H9 (cell line): ENCODE measurements at regions not wholly inside any gene's neighbourhood (a gene's known extent, or its start where the extent isn't known, plus 50 kb on each side); places are given as distances from the start of the nearest gene placed in this dataset.
A peak's percentile ranks its signal among the peaks of the same experiment; 100 is the strongest.

Source experiments
- DNase-seq: peaks from one replicate; pipeline ENCODE4 v3.0.0-alpha.2; 2017
- H2AFZ ChIP-seq: one replicate; pipeline ENCODE4 v1.6.1; 2013; ENCODE audit warnings: mild to moderate bottlenecking, low read length, control low read depth, moderate library complexity
- H2AK5ac ChIP-seq: 2 replicates; pipeline ENCODE4 v1.6.1; 2013; ENCODE audit warnings: low read length, control low read depth, mixed read lengths; ENCODE audit not compliant: insufficient read length
- H2BK120ac ChIP-seq: one replicate; pipeline ENCODE4 v1.6.1; 2013; ENCODE audit warnings: low read depth, mild to moderate bottlenecking, low read length, control low read depth, inconsistent platforms; ENCODE audit not compliant: poor library complexity, severe bottlenecking
- H2BK12ac ChIP-seq: 2 replicates; pipeline ENCODE4 v1.6.1; 2013; ENCODE audit warnings: low read length, control low read depth, mixed read lengths, low read depth; ENCODE audit not compliant: insufficient read length
- H2BK15ac ChIP-seq: 2 replicates; pipeline ENCODE4 v1.6.1; 2013; ENCODE audit warnings: low read depth, low read length, control low read depth
- H2BK20ac ChIP-seq: one replicate; pipeline ENCODE4 v1.6.1; 2013; ENCODE audit warnings: low read depth, mild to moderate bottlenecking, low read length, control low read depth, inconsistent platforms; ENCODE audit not compliant: poor library complexity, severe bottlenecking
- H2BK5ac ChIP-seq: 2 replicates; pipeline ENCODE4 v1.6.1; 2013; ENCODE audit warnings: low read length, control low read depth, mixed read lengths; ENCODE audit not compliant: insufficient read length
- H3K14ac ChIP-seq: 2 replicates; pipeline ENCODE4 v1.6.1; 2013; ENCODE audit warnings: low read length, control low read depth; ENCODE audit not compliant: insufficient read depth
- H3K18ac ChIP-seq: 2 replicates; pipeline ENCODE4 v1.6.1; 2013; ENCODE audit warnings: low read depth, mild to moderate bottlenecking, mixed read lengths, low read length, control low read depth; ENCODE audit not compliant: insufficient read length
- H3K23ac ChIP-seq: 2 replicates; pipeline ENCODE4 v1.6.1; 2013; ENCODE audit warnings: low read length, control low read depth, mixed read lengths, low read depth; ENCODE audit not compliant: insufficient read length
- H3K23me2 ChIP-seq: 2 replicates; pipeline ENCODE4 v1.6.1; 2013; ENCODE audit warnings: low read depth, mild to moderate bottlenecking, mixed read lengths, low read length, control low read depth; ENCODE audit not compliant: insufficient read length, poor library complexity, severe bottlenecking
- H3K27ac ChIP-seq: 2 replicates; pipeline ENCODE4 v1.5.1; 2013; ENCODE audit warnings: low read length, control low read depth, mixed read lengths, low read depth; ENCODE audit not compliant: insufficient read length
- H3K27me3 ChIP-seq: 2 replicates; pipeline ENCODE4 v1.6.1; 2013; ENCODE audit warnings: low read length, control low read depth, inconsistent platforms; ENCODE audit not compliant: insufficient read depth
- H3K4ac ChIP-seq: 2 replicates; pipeline ENCODE4 v1.6.1; 2013; ENCODE audit warnings: low read depth, mild to moderate bottlenecking, control low read depth, inconsistent platforms, low read length, moderate library complexity
- H3K4me1 ChIP-seq: 2 replicates; pipeline ENCODE4 v1.6.1; 2013; ENCODE audit warnings: low read length, control low read depth, inconsistent platforms; ENCODE audit not compliant: insufficient read depth
- H3K4me2 ChIP-seq: 2 replicates; pipeline ENCODE4 v1.6.1; 2013; ENCODE audit warnings: low read length, control low read depth, mixed read lengths; ENCODE audit not compliant: insufficient read length, insufficient read depth
- H3K56ac ChIP-seq: 2 replicates; pipeline ENCODE4 v1.6.1; 2013; ENCODE audit warnings: low read depth, mild to moderate bottlenecking, mixed read lengths, low read length, control low read depth; ENCODE audit not compliant: insufficient read length
- H3K79me1 ChIP-seq: 2 replicates; pipeline ENCODE4 v1.6.1; 2013; ENCODE audit warnings: low read depth, mild to moderate bottlenecking, moderate library complexity, low read length, control low read depth, inconsistent platforms; ENCODE audit not compliant: insufficient read depth, poor library complexity, severe bottlenecking
- H3K79me2 ChIP-seq: 2 replicates; pipeline ENCODE4 v1.6.1; 2013; ENCODE audit warnings: low read length, control low read depth, inconsistent platforms; ENCODE audit not compliant: insufficient read depth
- H3K9ac ChIP-seq: 2 replicates; pipeline ENCODE4 v1.6.1; 2013; ENCODE audit warnings: low read length, control low read depth, mixed read lengths; ENCODE audit not compliant: insufficient read length; ENCODE audit errors: extremely low read depth
- H3K9me3 ChIP-seq: one replicate; pipeline ENCODE4 v1.6.1; 2013; ENCODE audit warnings: low read depth, low read length, inconsistent platforms; ENCODE audit not compliant: control insufficient read depth
- H3T11ph ChIP-seq: one replicate; pipeline ENCODE4 v1.6.1; 2013; ENCODE audit warnings: mild to moderate bottlenecking, low read length, control low read depth, inconsistent platforms
- H4K20me1 ChIP-seq: one replicate; pipeline ENCODE4 v1.6.1; 2013; ENCODE audit not compliant: control insufficient read depth, insufficient read length, insufficient read depth
- H4K5ac ChIP-seq: 2 replicates; pipeline ENCODE4 v1.6.1; 2013; ENCODE audit warnings: low read depth, mild to moderate bottlenecking, mixed read lengths, low read length, control low read depth; ENCODE audit not compliant: insufficient read length
- H4K8ac ChIP-seq: replicated peaks from 2 replicates; pipeline ENCODE4 v1.6.1; 2013; ENCODE audit warnings: low read length, control low read depth, mixed read lengths, low read depth; ENCODE audit not compliant: insufficient read length
- H4K91ac ChIP-seq: 2 replicates; pipeline ENCODE4 v1.6.1; 2013; ENCODE audit warnings: low read depth, mild to moderate bottlenecking, moderate library complexity, mixed read lengths, low read length, control low read depth; ENCODE audit not compliant: insufficient read length
- H3K27ac Mint-ChIP-seq, 3 experiments: 2 replicates in 2 of 3; 3 replicates in 1 of 3; pipeline ENCODE4 v1.8.0; 2020 to 2021; ENCODE audit warnings: mixed read lengths in 3 of 3, mild to moderate bottlenecking in 1 of 3, moderate library complexity in 1 of 3
- H3K27me3 Mint-ChIP-seq: 2 replicates; pipeline ENCODE4 v1.8.0; 2021; ENCODE audit warnings: low read depth, mild to moderate bottlenecking, moderate library complexity, mixed read lengths
- H3K36me3 Mint-ChIP-seq, 3 experiments: 2 replicates in 2 of 3; 3 replicates in 1 of 3; pipeline ENCODE4 v1.8.0; 2020 to 2021; ENCODE audit warnings: low read depth in 3 of 3, mixed read lengths in 3 of 3; ENCODE audit not compliant: insufficient read depth in 1 of 3
- H3K4me1 Mint-ChIP-seq, 2 experiments: 2 replicates each; pipeline ENCODE4 v1.8.0; 2020; ENCODE audit warnings: mixed read lengths in 2 of 2
- H3K4me3 Mint-ChIP-seq, 2 experiments: 2 replicates in 1 of 2; 3 replicates in 1 of 2; pipeline ENCODE4 v1.8.0; 2020 to 2021; ENCODE audit warnings: mild to moderate bottlenecking in 2 of 2, mixed read lengths in 2 of 2, moderate library complexity in 1 of 2
- H3K9me3 Mint-ChIP-seq, 2 experiments: 2 replicates in 1 of 2; 3 replicates in 1 of 2; pipeline ENCODE4 v1.8.0; 2020; ENCODE audit warnings: mild to moderate bottlenecking in 2 of 2, mixed read lengths in 2 of 2, moderate library complexity in 1 of 2
- WGBS: extraction: QIAGEN DNeasy Blood & Tissue Kit; methylation state at CpG from one replicate; pipeline ENCODE4 v1.1.7; 2013; ENCODE audit warnings: missing lambda C conversion rate, low lambda C conversion rate, mixed read lengths; ENCODE audit not compliant: insufficient read length; ENCODE audit errors: extremely low coverage; 5-methylcytosine and 5-hydroxymethylcytosine counted together
- TF ChIP-seq, protein P1 (sequence below): fragments of 200-600 bp; sonication (generic); conservative IDR thresholded peaks from 3 replicates; pipeline ENCODE4 v1.8.0; 2021; ENCODE audit warnings: antibody characterized with exemption, mild to moderate bottlenecking

- no peak overlapping the region for H3K4ac ChIP-seq
- H3K23me2 ChIP-seq: no peaks in the 10 kb centered on the region
- no peak overlapping the region for H4K5ac ChIP-seq
- Mint-ChIP-seq H3K27ac (peak overlapping the region in 2 of 3 experiments; percentile 1 to 57; a peak in 3 of 7 replicates), H3K4me1 (peaks cover 35 to 37% of the 10 kb centered on the region in 2 experiments), H3K4me3 (no peak overlapping the region), H3K36me3 (peaks cover 0 to 14% (median 5%) of the 10 kb centered on the region in 3 experiments; a peak in 5 of 7 replicates), H3K27me3 (no peaks in the 10 kb centered on the region), H3K9me3 (peaks cover 6 to 12% of the 10 kb centered on the region in 2 experiments; a peak in 4 of 5 replicates)
- peaks cover 8% of the 10 kb centered on the region; the same call in 1 of the 2 replicates for H3K4me1 ChIP-seq
- H2BK20ac ChIP-seq: no peak overlapping the region
- no peaks in the 10 kb centered on the region for H4K20me1 ChIP-seq
- H3K27me3 ChIP-seq: no peaks in the 10 kb centered on the region
- WGBS: no CpG with 5 or more reads among the region's 13 CpGs
- no peak overlapping the region for H2BK5ac ChIP-seq
- no peak overlapping the region for H3T11ph ChIP-seq
- H2BK120ac ChIP-seq: no peak overlapping the region
- H3K4me2 ChIP-seq: no peak overlapping the region
- H3K23ac ChIP-seq: no peak overlapping the region
- H3K56ac ChIP-seq: no peak overlapping the region
- TF ChIP-seq, protein P1, sequence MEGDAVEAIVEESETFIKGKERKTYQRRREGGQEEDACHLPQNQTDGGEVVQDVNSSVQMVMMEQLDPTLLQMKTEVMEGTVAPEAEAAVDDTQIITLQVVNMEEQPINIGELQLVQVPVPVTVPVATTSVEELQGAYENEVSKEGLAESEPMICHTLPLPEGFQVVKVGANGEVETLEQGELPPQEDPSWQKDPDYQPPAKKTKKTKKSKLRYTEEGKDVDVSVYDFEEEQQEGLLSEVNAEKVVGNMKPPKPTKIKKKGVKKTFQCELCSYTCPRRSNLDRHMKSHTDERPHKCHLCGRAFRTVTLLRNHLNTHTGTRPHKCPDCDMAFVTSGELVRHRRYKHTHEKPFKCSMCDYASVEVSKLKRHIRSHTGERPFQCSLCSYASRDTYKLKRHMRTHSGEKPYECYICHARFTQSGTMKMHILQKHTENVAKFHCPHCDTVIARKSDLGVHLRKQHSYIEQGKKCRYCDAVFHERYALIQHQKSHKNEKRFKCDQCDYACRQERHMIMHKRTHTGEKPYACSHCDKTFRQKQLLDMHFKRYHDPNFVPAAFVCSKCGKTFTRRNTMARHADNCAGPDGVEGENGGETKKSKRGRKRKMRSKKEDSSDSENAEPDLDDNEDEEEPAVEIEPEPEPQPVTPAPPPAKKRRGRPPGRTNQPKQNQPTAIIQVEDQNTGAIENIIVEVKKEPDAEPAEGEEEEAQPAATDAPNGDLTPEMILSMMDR: no peak
- no peak overlapping the region for H2BK15ac ChIP-seq
- no peak overlapping the region for H3K9ac ChIP-seq
- H2AK5ac ChIP-seq: no peak overlapping the region
- H2BK12ac ChIP-seq: no peak overlapping the region
- no peaks in the 10 kb centered on the region for H3K79me2 ChIP-seq
- H4K8ac ChIP-seq: no peak overlapping the region
- H2AFZ ChIP-seq: no peak overlapping the region
- no peak overlapping the region for H4K91ac ChIP-seq
- H3K9me3 ChIP-seq: no peaks in the 10 kb centered on the region
- DNase-seq: no peak
- H3K18ac ChIP-seq: no peak overlapping the region
- H3K14ac ChIP-seq: no peak overlapping the region
- H3K27ac ChIP-seq: no peak overlapping the region
- no peaks in the 10 kb centered on the region for H3K79me1 ChIP-seq
Measured at GRCh38 chr15:58329781-58330671, 101.8 kb upstream of the LIPC start.
